ENCODE measurements at regions not wholly inside any gene's neighbourhood (a gene's known extent, or its start where the extent isn't known, plus 50 kb on each side); places are given as distances from the start of the nearest gene placed in this dataset.
"Not testable (repeated sequence)": the region's sequence is repeated elsewhere in the genome, so short reads cannot be mapped to it uniquely, and the experiment has no call there.

DNA sequence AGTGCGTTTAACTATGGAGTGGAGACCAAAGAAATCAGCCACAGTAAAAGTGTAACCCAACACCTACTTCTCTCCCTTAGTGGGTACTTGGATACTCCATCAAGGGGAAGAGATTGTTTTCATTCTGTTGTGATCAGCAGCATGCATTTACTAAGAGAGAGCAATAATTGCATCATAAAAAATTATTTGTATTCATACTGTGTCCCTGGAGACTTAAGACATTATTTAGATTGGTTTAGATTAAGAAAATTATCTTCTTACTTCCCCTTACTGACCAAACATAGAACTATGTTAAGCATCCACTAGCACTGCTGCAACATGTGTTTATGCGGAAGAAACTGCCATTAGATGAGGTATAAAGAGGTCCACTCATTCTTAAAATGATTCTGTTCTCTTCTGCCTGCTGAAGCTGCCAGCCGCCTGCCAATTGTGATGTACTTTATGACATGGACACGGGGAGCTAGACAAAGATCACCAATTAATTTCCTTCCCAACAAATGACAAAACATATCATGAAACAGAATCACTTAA is 738.5 kb downstream of the DIAPH3 start:
- TF ChIP-seq, protein P1, sequence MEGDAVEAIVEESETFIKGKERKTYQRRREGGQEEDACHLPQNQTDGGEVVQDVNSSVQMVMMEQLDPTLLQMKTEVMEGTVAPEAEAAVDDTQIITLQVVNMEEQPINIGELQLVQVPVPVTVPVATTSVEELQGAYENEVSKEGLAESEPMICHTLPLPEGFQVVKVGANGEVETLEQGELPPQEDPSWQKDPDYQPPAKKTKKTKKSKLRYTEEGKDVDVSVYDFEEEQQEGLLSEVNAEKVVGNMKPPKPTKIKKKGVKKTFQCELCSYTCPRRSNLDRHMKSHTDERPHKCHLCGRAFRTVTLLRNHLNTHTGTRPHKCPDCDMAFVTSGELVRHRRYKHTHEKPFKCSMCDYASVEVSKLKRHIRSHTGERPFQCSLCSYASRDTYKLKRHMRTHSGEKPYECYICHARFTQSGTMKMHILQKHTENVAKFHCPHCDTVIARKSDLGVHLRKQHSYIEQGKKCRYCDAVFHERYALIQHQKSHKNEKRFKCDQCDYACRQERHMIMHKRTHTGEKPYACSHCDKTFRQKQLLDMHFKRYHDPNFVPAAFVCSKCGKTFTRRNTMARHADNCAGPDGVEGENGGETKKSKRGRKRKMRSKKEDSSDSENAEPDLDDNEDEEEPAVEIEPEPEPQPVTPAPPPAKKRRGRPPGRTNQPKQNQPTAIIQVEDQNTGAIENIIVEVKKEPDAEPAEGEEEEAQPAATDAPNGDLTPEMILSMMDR (IDR thresholded peaks at IDR 0.05): no peak
- no peak for DNase-seq (ENCODE audit: low spot score)
- ATAC-seq (ENCODE audit: low FRiP score): no peak

DNA sequence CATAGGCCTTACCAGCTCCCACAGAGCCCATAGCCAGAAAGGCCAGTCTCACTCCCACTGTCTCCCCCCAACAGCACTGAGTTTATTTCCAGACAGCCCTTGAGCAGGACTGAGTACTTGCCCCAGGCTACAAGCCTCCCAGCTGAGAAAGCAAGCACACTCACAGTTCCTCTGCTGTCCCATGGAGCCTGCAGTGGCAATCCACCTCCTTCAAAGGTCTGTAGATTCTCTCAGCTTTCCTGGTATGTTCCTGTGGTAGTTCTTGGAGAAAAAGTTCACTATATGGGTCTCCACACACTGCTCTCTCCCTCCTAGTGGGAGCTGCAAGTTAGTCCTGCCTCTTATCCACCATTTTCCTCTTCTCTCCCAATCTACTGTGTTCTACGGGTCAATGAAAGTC is 728.7 kb downstream of the DIAPH3 start:
- DNase-seq (ENCODE audit: low spot score): no peak
- TF ChIP-seq, protein P1 (IDR thresholded peaks at IDR 0.05): no peak
- ATAC-seq (ENCODE audit: low FRiP score): no peak

DNA sequence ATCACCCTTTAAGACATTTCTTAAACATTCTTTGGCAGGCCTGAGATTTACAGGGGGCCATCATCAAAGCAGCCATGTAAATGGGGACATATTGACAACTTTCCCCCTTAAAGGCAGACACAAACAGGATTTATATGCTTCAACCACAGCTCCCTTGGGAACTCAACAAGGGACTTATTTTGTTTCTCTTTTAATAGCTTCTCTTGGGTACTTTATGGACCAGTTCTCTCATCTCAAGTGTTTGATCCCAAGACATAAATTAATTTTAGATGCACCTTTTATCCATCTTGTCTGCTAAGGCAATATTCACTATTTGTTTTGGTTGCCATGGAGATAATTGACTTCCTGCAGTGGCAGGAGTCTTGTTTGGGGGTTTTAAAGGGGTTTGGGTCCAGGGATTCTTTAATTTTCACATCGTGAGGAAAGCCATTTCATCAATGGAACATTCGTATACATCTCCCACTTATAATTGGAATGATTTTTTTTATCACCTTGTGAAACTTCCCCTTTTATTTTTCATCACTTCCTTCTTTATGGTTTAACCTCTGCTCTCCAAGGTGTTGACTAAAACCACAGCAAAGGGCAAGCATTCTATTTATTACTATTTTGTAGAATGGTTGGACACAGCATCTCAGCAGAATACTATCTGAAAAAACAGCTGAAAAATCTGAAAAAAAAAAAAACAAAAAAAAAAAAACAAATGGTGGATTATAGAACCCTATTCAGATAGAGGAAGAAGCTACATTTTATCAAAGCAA is 726.0 kb downstream of the DIAPH3 start:
- TF ChIP-seq, protein P1 (IDR thresholded peaks at IDR 0.05): no peak
- DNase-seq (ENCODE audit: low spot score): no peak
- no peak for ATAC-seq (ENCODE audit: low FRiP score)

DNA sequence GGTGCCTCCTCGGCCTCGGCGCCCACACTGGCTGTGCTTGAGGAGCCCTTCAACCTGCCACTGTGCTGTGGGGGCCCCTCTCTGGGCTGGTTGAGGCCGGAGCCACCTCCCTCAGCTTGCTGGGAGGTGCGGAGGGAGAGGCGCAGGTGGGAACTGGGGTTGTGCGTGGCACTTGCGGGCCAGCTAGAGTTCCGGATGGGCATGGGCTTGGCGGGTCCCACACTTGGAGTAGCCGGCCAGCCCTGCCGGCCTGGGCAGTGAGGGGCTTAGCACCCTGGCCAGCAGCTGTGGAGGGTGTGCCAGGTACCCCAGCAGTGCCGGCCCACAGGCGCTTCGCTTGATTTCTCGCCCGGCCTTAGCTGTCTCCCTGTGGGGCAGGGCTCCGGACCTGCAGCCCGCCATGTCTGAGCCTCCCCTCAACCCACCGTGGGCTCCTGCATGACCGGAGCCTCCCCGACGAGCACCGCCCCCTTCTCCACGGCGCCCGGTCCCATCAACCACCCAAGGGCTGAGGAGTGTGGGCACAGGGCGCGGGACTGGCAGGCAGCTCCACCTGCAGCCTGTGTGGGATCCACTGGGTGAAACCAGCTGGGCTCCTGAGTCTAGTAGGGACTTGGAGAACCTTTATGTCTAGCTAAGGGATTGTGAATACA is 723.8 kb downstream of the DIAPH3 start:
- DNase-seq (ENCODE audit: low spot score) (no peak), ATAC-seq (ENCODE audit: low FRiP score) (no peak)
- TF ChIP-seq, protein P1 (IDR thresholded peaks at IDR 0.05): no peak

DNA sequence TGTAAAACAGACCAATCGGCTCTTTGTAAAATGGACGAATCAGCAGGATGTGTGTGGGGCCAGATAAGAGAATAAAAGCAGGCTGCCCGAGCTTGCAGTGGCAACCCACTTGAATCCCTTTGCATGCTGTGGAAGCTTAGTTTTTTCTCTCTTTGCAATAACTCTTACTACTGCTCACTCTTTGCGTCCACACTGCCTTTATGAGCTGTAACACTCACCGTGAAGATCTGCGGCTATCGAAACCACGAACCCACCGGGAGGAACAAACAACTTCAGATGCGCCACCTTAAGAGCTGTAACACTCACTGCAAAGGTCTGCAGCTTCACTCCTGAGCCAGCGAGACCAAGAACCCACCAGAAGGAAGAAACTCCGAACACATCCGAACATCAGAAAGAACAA is 722.7 kb downstream of the DIAPH3 start:
- DNase-seq (ENCODE audit: low spot score); ATAC-seq (ENCODE audit: low FRiP score): not testable (repeated sequence)

DNA sequence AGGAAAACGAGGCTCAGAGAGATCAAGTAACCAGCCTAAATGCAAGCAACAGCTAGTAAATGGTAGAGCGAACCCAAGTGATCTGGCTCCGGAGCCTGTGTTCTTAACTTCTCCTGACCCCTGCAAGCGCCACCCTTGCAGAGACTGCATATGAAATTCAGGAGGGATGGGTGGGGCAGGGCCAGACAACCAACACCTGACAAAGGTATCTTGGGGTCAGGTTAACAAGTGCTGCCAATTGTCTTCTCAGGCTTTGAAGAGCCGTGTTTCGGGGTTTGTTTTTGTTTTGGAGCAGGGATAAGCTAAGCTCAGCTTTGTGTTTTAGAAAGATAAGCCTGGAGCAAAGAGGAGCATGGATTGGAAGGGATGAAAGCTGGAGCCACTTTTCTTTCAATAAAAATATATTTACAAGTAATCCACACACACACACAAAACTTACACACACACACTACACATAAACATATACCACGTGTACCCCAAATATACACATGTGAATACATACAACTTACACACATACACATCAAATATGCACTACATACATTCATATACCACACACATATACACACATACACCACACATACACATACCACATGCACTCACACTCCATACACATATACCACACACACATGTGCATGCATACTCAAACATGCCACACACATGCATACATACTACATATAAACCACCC is 722.0 kb downstream of the DIAPH3 start:
- ATAC-seq (ENCODE audit: low FRiP score) (no peak), DNase-seq (ENCODE audit: low spot score) (no peak)
- TF ChIP-seq, protein P1 (IDR thresholded peaks at IDR 0.05): no peak

DNA sequence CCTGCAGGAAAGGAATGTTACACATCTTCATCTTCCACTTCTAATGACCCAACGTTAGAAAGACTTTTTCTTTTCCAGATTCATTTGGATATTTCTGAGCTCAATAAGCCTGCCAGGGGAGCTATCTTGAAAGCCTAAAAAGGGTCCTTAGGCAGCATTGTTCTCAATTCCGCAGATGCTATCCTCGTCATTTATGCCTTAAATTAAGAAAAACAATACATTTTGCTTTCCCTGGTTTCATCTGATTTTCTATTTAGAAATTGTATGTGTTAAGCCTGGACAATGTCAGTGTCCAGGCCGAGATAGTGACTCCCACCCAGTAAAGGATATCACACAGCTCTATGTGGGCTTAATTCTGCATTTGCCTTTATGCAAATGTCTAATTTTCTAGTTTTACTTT is 721.3 kb downstream of the DIAPH3 start:
- DNase-seq (ENCODE audit: low spot score) (no peak), ATAC-seq (ENCODE audit: low FRiP score) (no peak)
- TF ChIP-seq, protein P1 (IDR thresholded peaks at IDR 0.05): no peak
